ENCODE measurements at regions not wholly inside any gene's neighbourhood (a gene's known extent, or its start where the extent isn't known, plus 50 kb on each side); places are given as distances from the start of the nearest gene placed in this dataset.
A peak's percentile ranks its signal among the peaks of the same experiment; 100 is the strongest.

DNA sequence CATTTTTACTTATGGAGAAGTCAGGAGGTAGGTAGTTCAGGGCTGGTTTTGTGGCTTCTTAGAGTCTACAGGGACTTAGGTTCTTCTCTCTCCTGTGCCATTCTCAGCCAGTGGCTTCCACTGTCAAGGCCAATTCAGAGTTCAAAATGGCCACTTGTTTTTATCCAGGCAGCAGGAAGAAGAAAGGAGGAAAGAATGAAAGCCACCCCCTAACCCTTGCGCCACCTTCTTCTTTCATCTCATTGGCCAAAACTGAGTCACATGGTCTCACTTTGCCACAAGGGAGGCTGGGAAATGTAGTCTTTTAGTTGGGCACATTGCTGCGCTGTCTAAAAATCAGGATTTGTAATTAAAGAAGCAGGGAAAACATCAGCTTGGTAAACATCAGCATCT is 60.8 kb upstream of the MED9 start:
- Mint-ChIP-seq H3K27me3 (ENCODE audit: low read depth) (peaks cover 21% of the 10 kb centered on the region), H3K4me3 (no peak overlapping the region), H3K27ac (no peak overlapping the region), H3K4me1 (peaks cover 5% of the 10 kb centered on the region), H3K36me3 (no peaks in the 10 kb centered on the region), H3K9me3 (peaks cover 38% of the 10 kb centered on the region)
- DNase-seq (ENCODE audit: low spot score): peak; percentile 36
- TF ChIP-seq SMAD4 (CRISPR knock-in tag; IDR thresholded peaks at IDR 0.05) (no peak), NFYB (CRISPR knock-in tag; conservative IDR thresholded peaks at IDR 0.05; ENCODE audit: low read depth) (peak; percentile 56; the same call in 1 of the 2 replicates), ZNF396 (CRISPR knock-in tag; IDR thresholded peaks at IDR 0.05; ENCODE audit: borderline replicate concordance) (no peak), SOX15 (CRISPR knock-in tag; IDR thresholded peaks at IDR 0.05) (no peak)
- TF ChIP-seq, protein P1, sequence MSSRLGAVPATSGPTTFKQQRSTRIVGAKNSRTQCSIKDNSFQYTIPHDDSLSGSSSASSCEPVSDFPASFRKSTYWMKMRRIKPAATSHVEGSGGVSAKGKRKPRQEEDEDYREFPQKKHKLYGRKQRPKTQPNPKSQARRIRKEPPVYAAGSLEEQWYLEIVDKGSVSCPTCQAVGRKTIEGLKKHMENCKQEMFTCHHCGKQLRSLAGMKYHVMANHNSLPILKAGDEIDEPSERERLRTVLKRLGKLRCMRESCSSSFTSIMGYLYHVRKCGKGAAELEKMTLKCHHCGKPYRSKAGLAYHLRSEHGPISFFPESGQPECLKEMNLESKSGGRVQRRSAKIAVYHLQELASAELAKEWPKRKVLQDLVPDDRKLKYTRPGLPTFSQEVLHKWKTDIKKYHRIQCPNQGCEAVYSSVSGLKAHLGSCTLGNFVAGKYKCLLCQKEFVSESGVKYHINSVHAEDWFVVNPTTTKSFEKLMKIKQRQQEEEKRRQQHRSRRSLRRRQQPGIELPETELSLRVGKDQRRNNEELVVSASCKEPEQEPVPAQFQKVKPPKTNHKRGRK (CRISPR knock-in tag; IDR thresholded peaks at IDR 0.05; ENCODE audit: borderline replicate concordance): no peak
- TF ChIP-seq, protein P2, sequence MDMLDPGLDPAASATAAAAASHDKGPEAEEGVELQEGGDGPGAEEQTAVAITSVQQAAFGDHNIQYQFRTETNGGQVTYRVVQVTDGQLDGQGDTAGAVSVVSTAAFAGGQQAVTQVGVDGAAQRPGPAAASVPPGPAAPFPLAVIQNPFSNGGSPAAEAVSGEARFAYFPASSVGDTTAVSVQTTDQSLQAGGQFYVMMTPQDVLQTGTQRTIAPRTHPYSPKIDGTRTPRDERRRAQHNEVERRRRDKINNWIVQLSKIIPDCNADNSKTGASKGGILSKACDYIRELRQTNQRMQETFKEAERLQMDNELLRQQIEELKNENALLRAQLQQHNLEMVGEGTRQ (CRISPR knock-in tag; IDR thresholded peaks at IDR 0.05): peak; percentile 93
- TF ChIP-seq, protein P3, sequence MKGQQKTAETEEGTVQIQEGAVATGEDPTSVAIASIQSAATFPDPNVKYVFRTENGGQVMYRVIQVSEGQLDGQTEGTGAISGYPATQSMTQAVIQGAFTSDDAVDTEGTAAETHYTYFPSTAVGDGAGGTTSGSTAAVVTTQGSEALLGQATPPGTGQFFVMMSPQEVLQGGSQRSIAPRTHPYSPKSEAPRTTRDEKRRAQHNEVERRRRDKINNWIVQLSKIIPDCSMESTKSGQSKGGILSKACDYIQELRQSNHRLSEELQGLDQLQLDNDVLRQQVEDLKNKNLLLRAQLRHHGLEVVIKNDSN (CRISPR knock-in tag; IDR thresholded peaks at IDR 0.05): peak; percentile 93
- TF ChIP-seq, protein P4, sequence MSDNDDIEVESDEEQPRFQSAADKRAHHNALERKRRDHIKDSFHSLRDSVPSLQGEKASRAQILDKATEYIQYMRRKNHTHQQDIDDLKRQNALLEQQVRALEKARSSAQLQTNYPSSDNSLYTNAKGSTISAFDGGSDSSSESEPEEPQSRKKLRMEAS (CRISPR knock-in tag; IDR thresholded peaks at IDR 0.05): no peak
- ATAC-seq: peak; percentile 91
- ChIA-PET CTCF (interaction anchor here (1.3 kb wide), 1 partner anchor 28 kb away, joined by 3 read pairs; no protein-coding TSS in a partner anchor), POLR2A (no interaction called here)

DNA sequence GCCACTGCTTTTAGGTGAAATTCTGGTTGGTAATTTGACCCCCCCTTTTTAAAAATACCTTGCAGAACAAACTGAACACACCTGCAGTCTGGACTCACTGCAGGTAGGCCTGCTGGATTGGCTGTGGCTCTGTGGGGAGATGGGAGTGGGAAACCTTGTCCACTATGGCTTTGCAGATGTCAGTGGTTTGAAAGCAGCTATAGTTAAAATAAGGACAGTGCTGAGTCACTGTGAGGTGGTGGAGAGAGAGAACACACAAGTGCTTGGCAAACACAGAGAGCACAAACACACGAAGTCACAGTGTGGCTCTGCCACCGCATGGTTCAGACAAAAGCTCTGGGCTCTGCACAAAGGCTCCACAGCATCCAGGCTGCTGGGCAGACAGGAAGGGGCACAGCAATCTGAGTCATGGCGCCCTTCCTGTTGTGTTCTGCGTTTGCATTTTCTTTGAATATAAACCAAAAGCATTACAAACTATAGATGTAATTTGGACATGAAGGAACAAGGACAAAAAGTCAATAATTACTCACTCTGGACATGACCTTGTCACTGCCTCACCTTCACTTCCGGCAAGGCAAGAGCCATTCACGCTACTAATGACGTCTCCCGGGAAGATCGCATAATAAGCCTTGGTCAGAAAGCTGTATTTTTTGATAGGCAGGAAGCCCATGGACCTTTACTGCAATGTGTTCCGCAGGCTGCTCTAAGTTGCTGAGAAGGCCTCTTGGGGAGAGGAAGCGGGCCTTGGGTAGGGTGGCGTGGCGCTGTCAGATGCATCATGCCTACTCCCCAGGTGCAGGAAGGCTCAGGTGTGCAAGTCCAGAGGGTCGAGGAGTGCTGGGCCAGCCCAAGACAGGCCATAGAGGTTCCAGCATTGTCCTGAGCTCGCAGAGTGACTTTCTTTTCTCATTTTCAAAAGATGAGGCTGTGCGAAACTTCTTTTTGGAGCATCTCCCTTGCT is 60.1 kb upstream of the MED9 start:
- H3K4me1 Mint-ChIP-seq: peaks cover 5% of the 10 kb centered on the region
- TF ChIP-seq NFYB (CRISPR knock-in tag; conservative IDR thresholded peaks at IDR 0.05; ENCODE audit: low read depth) (peak; percentile 7; the same call in 1 of the 2 replicates), ESRRA (CRISPR knock-in tag; IDR thresholded peaks at IDR 0.05; ENCODE audit: borderline replicate concordance) (no peak)
- ChIA-PET POLR2A (no interaction called here), CTCF (interaction anchor here (1.3 kb wide), 1 partner anchor 80 kb away, joined by 3 read pairs; no protein-coding TSS in a partner anchor)
- H3K27me3 Mint-ChIP-seq (ENCODE audit: low read depth): peaks cover 24% of the 10 kb centered on the region
- no peak overlapping the region; the same call in 1 of the 2 replicates for H3K27ac Mint-ChIP-seq
- H3K4me3 Mint-ChIP-seq: no peak overlapping the region
- no peak for DNase-seq (ENCODE audit: low spot score)
- ATAC-seq: peak; percentile 16; the same call in 1 of the 2 replicates
- 0 out of 2 replicates have a peak, but pooled peaks cover 2% of the 10 kb centered on the region for H3K36me3 Mint-ChIP-seq
- peaks cover 42% of the 10 kb centered on the region for H3K9me3 Mint-ChIP-seq

DNA sequence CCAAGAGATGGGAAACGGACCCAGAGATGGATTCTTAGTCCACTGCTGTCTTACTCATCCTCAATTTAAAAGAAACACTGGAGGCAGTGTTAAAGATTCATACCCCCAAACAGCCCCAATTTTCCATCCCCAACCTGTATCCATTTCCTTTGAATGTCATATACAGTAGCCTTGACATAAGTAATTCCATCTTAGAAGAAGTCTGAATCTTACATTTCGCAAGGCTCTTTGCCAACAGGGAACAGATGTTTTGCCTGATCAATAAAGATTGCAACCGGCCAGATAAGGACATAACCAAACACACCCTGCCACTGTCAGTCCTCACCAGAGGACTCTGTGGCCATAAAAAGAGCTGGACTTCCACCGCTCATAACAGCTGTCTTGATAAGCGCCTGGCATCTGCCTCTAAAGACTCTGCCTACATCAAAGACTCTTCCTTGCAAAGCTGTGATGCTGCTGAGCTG is 59.0 kb upstream of the MED9 start:
- Mint-ChIP-seq H3K9me3 (peaks cover 53% of the 10 kb centered on the region), H3K27ac (no peak overlapping the region), H3K4me3 (no peak overlapping the region), H3K27me3 (ENCODE audit: low read depth) (peaks cover 22% of the 10 kb centered on the region), H3K36me3 (0 out of 2 replicates have a peak, but pooled peaks cover 2% of the 10 kb centered on the region), H3K4me1 (peaks cover 5% of the 10 kb centered on the region)
- TF ChIP-seq, protein P5, sequence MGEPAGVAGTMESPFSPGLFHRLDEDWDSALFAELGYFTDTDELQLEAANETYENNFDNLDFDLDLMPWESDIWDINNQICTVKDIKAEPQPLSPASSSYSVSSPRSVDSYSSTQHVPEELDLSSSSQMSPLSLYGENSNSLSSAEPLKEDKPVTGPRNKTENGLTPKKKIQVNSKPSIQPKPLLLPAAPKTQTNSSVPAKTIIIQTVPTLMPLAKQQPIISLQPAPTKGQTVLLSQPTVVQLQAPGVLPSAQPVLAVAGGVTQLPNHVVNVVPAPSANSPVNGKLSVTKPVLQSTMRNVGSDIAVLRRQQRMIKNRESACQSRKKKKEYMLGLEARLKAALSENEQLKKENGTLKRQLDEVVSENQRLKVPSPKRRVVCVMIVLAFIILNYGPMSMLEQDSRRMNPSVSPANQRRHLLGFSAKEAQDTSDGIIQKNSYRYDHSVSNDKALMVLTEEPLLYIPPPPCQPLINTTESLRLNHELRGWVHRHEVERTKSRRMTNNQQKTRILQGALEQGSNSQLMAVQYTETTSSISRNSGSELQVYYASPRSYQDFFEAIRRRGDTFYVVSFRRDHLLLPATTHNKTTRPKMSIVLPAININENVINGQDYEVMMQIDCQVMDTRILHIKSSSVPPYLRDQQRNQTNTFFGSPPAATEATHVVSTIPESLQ (CRISPR knock-in tag; IDR thresholded peaks at IDR 0.05): no peak
- TF ChIP-seq GABPB1 (CRISPR knock-in tag; IDR thresholded peaks at IDR 0.05): 0 out of 2 replicates have a peak, but pooled peaks have one; percentile 37
- ATAC-seq: no peak
- DNase-seq (ENCODE audit: low spot score): no peak
- ChIA-PET POLR2A (no interaction called here), CTCF (interaction anchor here (1.3 kb wide), 1 partner anchor 79 kb away, joined by 3 read pairs; no protein-coding TSS in a partner anchor)

All from WTC11 (cell line).